Right lobe of liver (tissue), 6 donors: ENCODE measurements at regions not wholly inside any gene's neighbourhood (a gene's known extent, or its start where the extent isn't known, plus 50 kb on each side); places are given as distances from the start of the nearest gene placed in this dataset.

ENCODE experiments used
- ATAC-seq, 4 donors: fragments of 200-7000 bp; cut with Tn5 transposase; one replicate each; pipeline ENCODE4 v1.9.1; 2020; ENCODE audit warnings: mild to moderate bottlenecking in 4 of 4, moderate library complexity in 4 of 4
- DNase-seq, 3 donors: peaks; one replicate each; pipeline ENCODE4 v3.0.0-alpha.2; 2020
- H3K27ac ChIP-seq, 3 donors: fragments of 200-600 bp; one replicate each; pipeline ENCODE4 v1.8.0; 2022
- H3K27me3 ChIP-seq, 2 donors: fragments of 200-600 bp; one replicate each; pipeline ENCODE4 v1.8.0; 2022
- H3K36me3 ChIP-seq, 4 donors: fragments of 200-600 bp; sonication (generic) in 1 of 4; one replicate each; pipeline versions ENCODE4 v1.5.1 to v1.8.0; 2017 to 2022; ENCODE audit warnings: control low read depth in 1 of 4
- H3K4me1 ChIP-seq, 4 donors: fragments of 200-600 bp; sonication (generic) in 1 of 4; one replicate each; pipeline versions ENCODE4 v1.5.1 to v1.8.0; 2017 to 2022; ENCODE audit warnings: control low read depth in 1 of 4
- H3K4me3 ChIP-seq, 3 donors: fragments of 200-600 bp; one replicate each; pipeline ENCODE4 v1.8.0; 2022
- H3K9me3 ChIP-seq, 4 donors: fragments of 200-600 bp; sonication (generic) in 1 of 4; one replicate each; pipeline versions ENCODE4 v1.5.1 to v1.8.0; 2017 to 2022; ENCODE audit warnings: control low read depth in 1 of 4
- CTCF ChIP-seq, 4 donors: fragments of 200-600 bp in 3 of 4; fragments of 450-650 bp in 1 of 4; IDR thresholded peaks; one replicate each; pipeline versions ENCODE4 v1.5.1 to v1.8.0; 2016 to 2022; ENCODE audit warnings: antibody characterized with exemption in 4 of 4, mild to moderate bottlenecking in 2 of 4
- POLR2A ChIP-seq: fragments of 450-650 bp; IDR thresholded peaks from one replicate; pipeline ENCODE4 v1.6.1; 2017; ENCODE audit warnings: antibody characterized with exemption, mild to moderate bottlenecking
- WGBS: methylation state at CpG from one replicate; pipeline ENCODE4 v1.1.6; 2018; ENCODE audit warnings: low coverage, low lambda C conversion rate; ENCODE audit not compliant: insufficient coverage; ENCODE audit errors: missing lambda C conversion rate; 5-methylcytosine and 5-hydroxymethylcytosine counted together
- intact Hi-C, 2 donors: fragments of 100-400 bp; cut with DNase I; formaldehyde crosslinking; loops; one replicate each; pipeline versions ENCODE4 v1.11.2 to v1.14.1; 2022
- donor health status: DM: no; HTN: yes; CAD: no.
- donor health status: DM: no; HTN: no; CAD: no.
- donor health status: DM: no; HTN: no; CAD: no.
- donor health status: DM: no; HTN: yes; CAD: no.
- donor health status: DM: no; HTN: yes; CAD: no.

GRCh38 chr12:102631274-102631673, 150.9 kb upstream of the IGF1 start:
- ATAC-seq: no peak
- WGBS: 71% methylated on average over 2 of the region's 2 CpGs
- Histone ChIP-seq H3K4me1 (no peaks in the 10 kb centered on the region), H3K27ac (no peak overlapping the region), H3K9me3 (no peaks in the 10 kb centered on the region), H3K4me3 (no peak overlapping the region), H3K27me3 (no peaks in the 10 kb centered on the region), H3K36me3 (no peaks in the 10 kb centered on the region)
- intact Hi-C loops: no loop called here
- TF ChIP-seq POLR2A: no peak
- TF ChIP-seq CTCF (IDR thresholded peaks at IDR 0.05): no peak
- no peak for DNase-seq

DNA sequence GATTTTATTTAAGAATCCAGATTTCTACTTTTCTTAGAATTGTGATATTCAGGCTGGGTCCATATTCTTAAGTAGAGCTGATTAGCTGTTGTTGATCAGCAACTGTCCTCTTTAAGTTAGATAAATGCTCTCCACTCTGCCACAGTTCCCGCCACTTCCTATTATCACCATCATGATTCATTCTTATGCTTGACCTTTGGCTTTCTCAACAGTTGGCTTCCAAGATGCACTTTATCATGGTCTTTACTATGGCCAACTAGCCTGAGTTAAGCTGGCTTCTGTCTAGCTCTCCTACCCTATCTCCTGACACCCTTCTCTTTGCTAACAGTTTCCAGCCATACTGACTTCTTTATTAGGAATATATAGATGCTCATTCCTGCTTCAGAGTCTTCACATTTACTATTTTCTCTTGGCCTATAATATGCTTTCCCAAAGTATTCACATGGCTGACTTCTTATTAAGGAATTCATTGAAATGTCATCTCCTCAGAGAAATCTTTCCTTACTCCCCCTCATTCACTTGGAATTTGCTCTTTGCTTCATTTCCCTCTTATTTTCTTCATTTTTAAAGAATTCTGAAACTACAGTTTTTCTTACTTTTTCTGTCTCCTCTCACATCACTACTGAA, 149.0 kb upstream of the IGF1 start:
- TF ChIP-seq POLR2A (no peak), CTCF (IDR thresholded peaks at IDR 0.05) (no peak)
- Histone ChIP-seq H3K27me3 (no peaks in the 10 kb centered on the region), H3K27ac (no peak overlapping the region), H3K9me3 (no peaks in the 10 kb centered on the region), H3K4me1 (no peaks in the 10 kb centered on the region), H3K36me3 (no peaks in the 10 kb centered on the region), H3K4me3 (no peak overlapping the region)
- no peak for DNase-seq
- intact Hi-C loops: no loop called here
- WGBS: 56% methylated on average over 1 of the region's 1 CpG
- no peak for ATAC-seq

- Histone ChIP-seq H3K27ac (no peak overlapping the region), H3K27me3 (no peaks in the 10 kb centered on the region), H3K4me3 (no peak overlapping the region), H3K36me3 (no peaks in the 10 kb centered on the region), H3K9me3 (no peaks in the 10 kb centered on the region), H3K4me1 (no peaks in the 10 kb centered on the region)
- intact Hi-C loops: no loop called here
- no peak for DNase-seq
- ATAC-seq: no peak
- WGBS: 70% methylated on average over 1 of the region's 1 CpG
- TF ChIP-seq CTCF (IDR thresholded peaks at IDR 0.05) (no peak), POLR2A (no peak)
Observed at GRCh38 chr12:102625819-102626218, 145.5 kb upstream of the IGF1 start.

DNA sequence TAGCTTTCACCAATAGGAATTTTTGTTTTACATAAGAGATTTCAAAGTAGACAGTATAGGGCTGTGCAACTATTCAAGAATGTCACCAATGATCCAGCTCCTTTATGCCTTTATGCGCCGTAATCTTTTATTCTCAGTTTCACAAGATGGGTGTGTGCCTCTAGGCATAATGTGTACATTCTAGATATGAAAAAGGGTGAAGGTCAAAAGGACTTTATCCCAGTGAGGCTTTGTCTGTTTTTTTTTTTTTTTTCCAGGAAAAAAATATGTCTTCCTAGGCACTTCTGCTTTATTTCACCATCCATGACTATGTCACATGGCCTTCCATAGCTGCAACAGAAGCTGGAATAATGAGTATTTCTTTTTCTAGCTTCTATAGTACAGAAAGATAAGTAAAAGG, 142.3 kb upstream of the IGF1 start:
- H3K4me1 ChIP-seq: no peaks in the 10 kb centered on the region
- no peaks in the 10 kb centered on the region for H3K36me3 ChIP-seq
- H3K27ac ChIP-seq: no peak overlapping the region
- intact Hi-C loops: no loop called here
- no peaks in the 10 kb centered on the region for H3K27me3 ChIP-seq
- H3K9me3 ChIP-seq: no peaks in the 10 kb centered on the region
- 96% methylated on average over 2 of the region's 2 CpGs for WGBS
- no peak for TF ChIP-seq POLR2A
- no peak for TF ChIP-seq CTCF (IDR thresholded peaks at IDR 0.05)
- H3K4me3 ChIP-seq: no peak overlapping the region
- DNase-seq (no peak), ATAC-seq (no peak)
